ENCODE measurements at regions not wholly inside any gene's neighbourhood (a gene's known extent, or its start where the extent isn't known, plus 50 kb on each side); places are given as distances from the start of the nearest gene placed in this dataset.

- DNase-seq, result no peak
These were observed 66.9 kb upstream of the LRATD1 start for GRCh38 chr2:14565666-14566065.

GRCh38 chr2:14567561-14567960, 65.0 kb upstream of the LRATD1 start:
- DNase-seq, result no peak

- DNase-seq, result no peak
These were observed 63.2 kb upstream of the LRATD1 start for GRCh38 chr2:14569294-14569693.

- DNase-seq, result no peak
These were observed 59.9 kb upstream of the LRATD1 start for GRCh38 chr2:14572633-14573032.

GRCh38 chr2:14577843-14578242, 54.7 kb upstream of the LRATD1 start:
- no peak for DNase-seq

Measured in suppressor macrophage treated with lipopolysaccharide for 4 hours (primary cell).